NCI-H510A (cell line): ENCODE measurements at regions not wholly inside any gene's neighbourhood (a gene's known extent, or its start where the extent isn't known, plus 50 kb on each side); places are given as distances from the start of the nearest gene placed in this dataset.

Experiments
- DNase-seq: peaks from one replicate; lab custom pipeline; 2025; lab: John Stamatoyannopoulos, UW

DNA sequence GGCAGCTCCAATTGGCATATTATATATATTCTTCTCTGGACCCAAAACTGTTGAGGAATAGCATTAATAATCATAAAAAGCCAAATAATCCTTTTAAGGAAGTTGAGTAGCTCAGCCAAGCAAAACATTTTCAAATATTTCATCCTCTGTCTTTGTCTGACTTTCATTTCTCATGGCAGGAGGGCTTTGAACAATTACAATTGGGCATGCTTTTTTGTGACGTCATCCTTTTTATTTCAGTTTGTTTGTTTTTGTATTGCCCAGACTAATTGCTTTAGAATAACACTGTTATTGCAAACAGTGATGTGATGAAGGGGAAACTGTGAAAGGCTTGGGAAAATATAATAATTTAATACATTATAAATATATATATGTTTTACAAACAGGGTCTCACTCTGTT, 65.2 kb upstream of the MAP1B start:
- no peak for DNase-seq

DNA sequence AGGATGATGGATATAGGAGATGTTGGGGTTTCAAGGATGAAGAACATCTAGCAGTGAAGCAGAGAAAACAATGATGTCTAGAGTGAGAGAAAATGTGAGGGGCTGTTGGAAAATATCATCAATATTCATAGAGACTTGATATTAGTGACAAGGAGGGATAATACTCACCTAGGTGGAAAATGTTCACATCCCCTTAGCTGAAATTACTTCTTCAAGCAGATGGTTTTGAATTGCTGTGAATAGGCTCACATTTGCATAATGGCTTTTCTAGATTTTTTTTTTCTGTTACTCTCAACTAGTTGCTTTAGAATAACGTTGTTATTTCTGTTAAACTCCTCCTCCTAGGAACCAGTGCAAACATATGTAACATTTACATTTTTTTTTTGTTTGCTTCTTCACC, 61.6 kb upstream of the MAP1B start:
- no peak for DNase-seq

- no peak for DNase-seq
Observed at GRCh38 chr5:72046106-72046505, 61.2 kb upstream of the MAP1B start.

- DNase-seq = no peak
Observed at GRCh38 chr5:72055636-72056035, 51.6 kb upstream of the MAP1B start.
